K562 (cell line): ENCODE measurements at regions not wholly inside any gene's neighbourhood (a gene's known extent, or its start where the extent isn't known, plus 50 kb on each side); places are given as distances from the start of the nearest gene placed in this dataset.

ENCODE experiments used
- ATF6 ChIP-seq: sonication (generic); formaldehyde crosslinking; IDR thresholded peaks from 2 replicates; pipeline ENCODE4 v1.4.0; 2020; ENCODE audit warnings: mild to moderate bottlenecking, missing genetic modification reagents
- CREM ChIP-seq: IDR thresholded peaks from 2 replicates; pipeline ENCODE4 v1.6.1; 2014; ENCODE audit warnings: antibody characterized with exemption, low read depth
- HOXB6 ChIP-seq: fragments of 250-450 bp; sonication (Bioruptor Pico); IDR thresholded peaks from 2 replicates; pipeline ENCODE4 v1.5.1; 2022; ENCODE audit warnings: mild to moderate bottlenecking, borderline replicate concordance
- JUNB ChIP-seq: fragments of 450-650 bp; formaldehyde crosslinking; conservative IDR thresholded peaks from 2 replicates; pipeline ENCODE4 v1.4.0; 2020; ENCODE audit warnings: mild to moderate bottlenecking
- NCOA2 ChIP-seq, 2 experiments: fragments of 450-650 bp; IDR thresholded peaks; 2 replicates each; pipeline ENCODE4 v1.6.1; 2018; ENCODE audit warnings: mild to moderate bottlenecking in 2 of 2, moderate library complexity in 1 of 2; ENCODE audit not compliant: partially characterized antibody in 2 of 2
- PHF8 ChIP-seq: fragments of 200-600 bp; sonication (generic); IDR thresholded peaks from 2 replicates; pipeline ENCODE4 v1.6.1; 2012; ENCODE audit warnings: mixed run types, mild to moderate bottlenecking, inconsistent platforms, low read length, moderate library complexity, borderline replicate concordance
- RFX5 ChIP-seq: IDR thresholded peaks from 2 replicates; pipeline ENCODE4 v1.6.1; 2011; ENCODE audit warnings: low read depth, mild to moderate bottlenecking, improper control_type of control experiment, low read length
- SIN3A ChIP-seq, 2 experiments: fragments of 150-350 bp in 1 of 2; IDR thresholded peaks; 2 replicates each; pipeline ENCODE4 v1.6.1; 2011 to 2016; ENCODE audit warnings: borderline replicate concordance in 2 of 2, low read depth in 2 of 2, low read length in 2 of 2, mild to moderate bottlenecking in 2 of 2, moderate library complexity in 2 of 2; ENCODE audit not compliant: control insufficient read depth in 1 of 2
- SMAD4 ChIP-seq: fragments of 250-450 bp; sonication (Bioruptor Pico); conservative IDR thresholded peaks from 2 replicates; pipeline ENCODE4 v1.8.0; 2021; ENCODE audit warnings: inconsistent platforms, mild to moderate bottlenecking, moderate library complexity
- ZNF311 ChIP-seq: fragments of 250-450 bp; sonication (Bioruptor Pico); IDR thresholded peaks from 2 replicates; pipeline ENCODE4 v1.4.0; 2020; ENCODE audit warnings: mild to moderate bottlenecking, moderate library complexity
- TF ChIP-seq, protein P1 (sequence below), 2 experiments: fragments of 450-650 bp; IDR thresholded peaks; 2 replicates each; pipeline ENCODE4 v1.6.1; 2018; ENCODE audit warnings: mild to moderate bottlenecking in 2 of 2, low read depth in 1 of 2; ENCODE audit not compliant: partially characterized antibody in 2 of 2
- TF ChIP-seq, protein P2 (sequence below): sonication (generic); formaldehyde crosslinking; IDR thresholded peaks from 2 replicates; pipeline ENCODE4 v1.5.0; 2020; ENCODE audit warnings: missing genetic modification reagents

GRCh38 chr4:71211748-71212147, 127.1 kb upstream of the SLC4A4 start (continued):
- TF ChIP-seq, protein P1, sequence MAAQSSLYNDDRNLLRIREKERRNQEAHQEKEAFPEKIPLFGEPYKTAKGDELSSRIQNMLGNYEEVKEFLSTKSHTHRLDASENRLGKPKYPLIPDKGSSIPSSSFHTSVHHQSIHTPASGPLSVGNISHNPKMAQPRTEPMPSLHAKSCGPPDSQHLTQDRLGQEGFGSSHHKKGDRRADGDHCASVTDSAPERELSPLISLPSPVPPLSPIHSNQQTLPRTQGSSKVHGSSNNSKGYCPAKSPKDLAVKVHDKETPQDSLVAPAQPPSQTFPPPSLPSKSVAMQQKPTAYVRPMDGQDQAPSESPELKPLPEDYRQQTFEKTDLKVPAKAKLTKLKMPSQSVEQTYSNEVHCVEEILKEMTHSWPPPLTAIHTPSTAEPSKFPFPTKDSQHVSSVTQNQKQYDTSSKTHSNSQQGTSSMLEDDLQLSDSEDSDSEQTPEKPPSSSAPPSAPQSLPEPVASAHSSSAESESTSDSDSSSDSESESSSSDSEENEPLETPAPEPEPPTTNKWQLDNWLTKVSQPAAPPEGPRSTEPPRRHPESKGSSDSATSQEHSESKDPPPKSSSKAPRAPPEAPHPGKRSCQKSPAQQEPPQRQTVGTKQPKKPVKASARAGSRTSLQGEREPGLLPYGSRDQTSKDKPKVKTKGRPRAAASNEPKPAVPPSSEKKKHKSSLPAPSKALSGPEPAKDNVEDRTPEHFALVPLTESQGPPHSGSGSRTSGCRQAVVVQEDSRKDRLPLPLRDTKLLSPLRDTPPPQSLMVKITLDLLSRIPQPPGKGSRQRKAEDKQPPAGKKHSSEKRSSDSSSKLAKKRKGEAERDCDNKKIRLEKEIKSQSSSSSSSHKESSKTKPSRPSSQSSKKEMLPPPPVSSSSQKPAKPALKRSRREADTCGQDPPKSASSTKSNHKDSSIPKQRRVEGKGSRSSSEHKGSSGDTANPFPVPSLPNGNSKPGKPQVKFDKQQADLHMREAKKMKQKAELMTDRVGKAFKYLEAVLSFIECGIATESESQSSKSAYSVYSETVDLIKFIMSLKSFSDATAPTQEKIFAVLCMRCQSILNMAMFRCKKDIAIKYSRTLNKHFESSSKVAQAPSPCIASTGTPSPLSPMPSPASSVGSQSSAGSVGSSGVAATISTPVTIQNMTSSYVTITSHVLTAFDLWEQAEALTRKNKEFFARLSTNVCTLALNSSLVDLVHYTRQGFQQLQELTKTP (IDR thresholded peaks at IDR 0.05; ENCODE audit: low read depth in 1 of 2, partially characterized antibody in 2 of 2) = no peak
- TF ChIP-seq JUNB (CRISPR knock-in tag) = no peak
- TF ChIP-seq SIN3A (IDR thresholded peaks at IDR 0.05; ENCODE audit: borderline replicate concordance in 2 of 2, control insufficient read depth in 1 of 2, low read depth in 2 of 2, low read length in 2 of 2) = no peak
- TF ChIP-seq CREM = no peak
- no peak for TF ChIP-seq ATF6 (CRISPR knock-in tag)
- TF ChIP-seq RFX5 = no peak
- TF ChIP-seq, protein P2, sequence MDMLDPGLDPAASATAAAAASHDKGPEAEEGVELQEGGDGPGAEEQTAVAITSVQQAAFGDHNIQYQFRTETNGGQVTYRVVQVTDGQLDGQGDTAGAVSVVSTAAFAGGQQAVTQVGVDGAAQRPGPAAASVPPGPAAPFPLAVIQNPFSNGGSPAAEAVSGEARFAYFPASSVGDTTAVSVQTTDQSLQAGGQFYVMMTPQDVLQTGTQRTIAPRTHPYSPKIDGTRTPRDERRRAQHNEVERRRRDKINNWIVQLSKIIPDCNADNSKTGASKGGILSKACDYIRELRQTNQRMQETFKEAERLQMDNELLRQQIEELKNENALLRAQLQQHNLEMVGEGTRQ (CRISPR knock-in tag) = no peak
- TF ChIP-seq SMAD4 (CRISPR knock-in tag) = no peak
- no peak for TF ChIP-seq NCOA2 (IDR thresholded peaks at IDR 0.05; ENCODE audit: partially characterized antibody in 2 of 2)
- no peak for TF ChIP-seq HOXB6 (CRISPR knock-in tag)
- no peak for TF ChIP-seq PHF8
- TF ChIP-seq ZNF311 (CRISPR knock-in tag) = no peak
